ENCODE measurements at regions not wholly inside any gene's neighbourhood (a gene's known extent, or its start where the extent isn't known, plus 50 kb on each side); places are given as distances from the start of the nearest gene placed in this dataset.

GRCh38 chr3:31481697-31482096 is 51.0 kb upstream of the STT3B start:
- intact Hi-C loops (cut with DNase I): no loop called here
- ATAC-seq (no peak), DNase-seq (no peak)

- intact Hi-C loops (cut with DNase I): no loop called here
- DNase-seq (no peak), ATAC-seq (no peak)
Measured at GRCh38 chr3:31482493-31483200, 50.1 kb upstream of the STT3B start.

Small RNAs in the stretch of these regions (microRNA-seq; reads per million reads assigned to microRNA genes)
- 0.60 to 0.82 reads per million in 2 donors for gene MIR466
